Sigmoid colon (tissue), 6 donors: ENCODE measurements at regions not wholly inside any gene's neighbourhood (a gene's known extent, or its start where the extent isn't known, plus 50 kb on each side); places are given as distances from the start of the nearest gene placed in this dataset.

Experiments
- DNase-seq: peaks from one replicate; pipeline ENCODE4 v3.0.0-alpha.2; 2019
- H3K27ac ChIP-seq, 4 donors: fragments of 200-600 bp; sonication (generic); one replicate each; pipeline ENCODE4 v1.5.1; 2016 to 2019; ENCODE audit warnings: mild to moderate bottlenecking in 1 of 4
- H3K27me3 ChIP-seq, 3 donors: fragments of 200-600 bp; sonication (generic); one replicate each; pipeline ENCODE4 v1.5.1; 2019; ENCODE audit warnings: mild to moderate bottlenecking in 1 of 3
- H3K36me3 ChIP-seq, 4 donors: fragments of 200-600 bp; sonication (generic); one replicate each; pipeline ENCODE4 v1.5.1; 2016 to 2019
- H3K4me1 ChIP-seq, 4 donors: fragments of 200-600 bp; sonication (generic); one replicate each; pipeline ENCODE4 v1.5.1; 2017 to 2019
- H3K4me3 ChIP-seq, 4 donors: fragments of 200-600 bp; sonication (generic); one replicate each; pipeline ENCODE4 v1.5.1; 2017 to 2019; ENCODE audit warnings: mild to moderate bottlenecking in 2 of 4, moderate library complexity in 1 of 4
- H3K9me3 ChIP-seq, 4 donors: fragments of 200-600 bp in 3 of 4; sonication (generic) in 3 of 4; one replicate each; pipeline versions ENCODE4 v1.5.1 to v1.6.1; 2013 to 2019
- CTCF ChIP-seq, 4 experiments: fragments of 450-650 bp in 3 of 4; fragments of 200-600 bp in 1 of 4; IDR thresholded peaks; one replicate each; pipeline ENCODE4 v1.5.1; 2016 to 2019; ENCODE audit warnings: antibody characterized with exemption in 4 of 4, mild to moderate bottlenecking in 3 of 4, moderate library complexity in 2 of 4
- EP300 ChIP-seq, 4 donors: sonication (generic); formaldehyde crosslinking; IDR thresholded peaks; one replicate each; pipeline ENCODE4 v1.6.1; 2017; ENCODE audit warnings: antibody characterized with exemption in 4 of 4
- POLR2A ChIP-seq, 2 donors: fragments of 450-650 bp; IDR thresholded peaks; one replicate each; pipeline ENCODE4 v1.6.1; 2016; ENCODE audit warnings: antibody characterized with exemption in 2 of 2, mild to moderate bottlenecking in 2 of 2, moderate library complexity in 2 of 2
- POLR2AphosphoS5 ChIP-seq, 4 donors: sonication (generic); formaldehyde crosslinking; IDR thresholded peaks; one replicate each; pipeline ENCODE4 v1.6.1; 2017; ENCODE audit warnings: antibody characterized with exemption in 4 of 4
- WGBS, 2 donors: extraction: QIAGEN DNeasy Blood & Tissue Kit; methylation state at CpG; one replicate each; pipeline ENCODE4 v1.1.7; 2013; 5-methylcytosine and 5-hydroxymethylcytosine counted together
- intact Hi-C: fragments of 100-400 bp; cut with DNase I; formaldehyde crosslinking; loops from one replicate; pipeline ENCODE4 v1.15.1; 2023
- donor health status: healthy with polysubstance abuse.
- donor health status: healthy.

- TF ChIP-seq EP300 (IDR thresholded peaks at IDR 0.05) (no peak), POLR2AphosphoS5 (IDR thresholded peaks at IDR 0.05) (no peak), POLR2A (IDR thresholded peaks at IDR 0.05) (no peak)
- Histone ChIP-seq H3K9me3 (no peaks in the 10 kb centered on the region), H3K36me3 (no peaks in the 10 kb centered on the region), H3K4me1 (no peaks in the 10 kb centered on the region), H3K27ac (no peak overlapping the region), H3K4me3 (no peak overlapping the region), H3K27me3 (no peaks in the 10 kb centered on the region)
- no peak for DNase-seq
- 90% methylated on average over 2 of the region's 2 CpGs for WGBS, 2 donors
- intact Hi-C loops: no loop called here
Observed at GRCh38 chr4:81903212-81903611, 431.5 kb upstream of the RASGEF1B start.

GRCh38 chr4:81898862-81899504, 427.3 kb upstream of the RASGEF1B start:
- Histone ChIP-seq H3K4me3 (no peak overlapping the region), H3K36me3 (no peaks in the 10 kb centered on the region), H3K27ac (no peak overlapping the region), H3K9me3 (no peaks in the 10 kb centered on the region), H3K4me1 (no peaks in the 10 kb centered on the region), H3K27me3 (no peaks in the 10 kb centered on the region)
- intact Hi-C loops: no loop called here
- TF ChIP-seq CTCF (IDR thresholded peaks at IDR 0.05) (no peak), POLR2A (IDR thresholded peaks at IDR 0.05) (no peak), POLR2AphosphoS5 (IDR thresholded peaks at IDR 0.05) (no peak), EP300 (IDR thresholded peaks at IDR 0.05) (no peak)
- 79 to 80% methylated on average over 4 of the region's 4 CpGs for WGBS, 2 donors
- no peak for DNase-seq

GRCh38 chr4:81896936-81897335, 425.2 kb upstream of the RASGEF1B start:
- Histone ChIP-seq H3K9me3 (no peaks in the 10 kb centered on the region), H3K27ac (no peak overlapping the region), H3K27me3 (no peaks in the 10 kb centered on the region), H3K36me3 (no peaks in the 10 kb centered on the region), H3K4me3 (no peak overlapping the region), H3K4me1 (no peaks in the 10 kb centered on the region)
- intact Hi-C loops: no loop called here
- TF ChIP-seq CTCF (IDR thresholded peaks at IDR 0.05) (no peak), EP300 (IDR thresholded peaks at IDR 0.05) (no peak), POLR2AphosphoS5 (IDR thresholded peaks at IDR 0.05) (no peak), POLR2A (IDR thresholded peaks at IDR 0.05) (no peak)
- 90 to 91% methylated on average over 6 of the region's 6 CpGs for WGBS, 2 donors
- DNase-seq: no peak

- Histone ChIP-seq H3K27ac (no peak overlapping the region), H3K9me3 (no peaks in the 10 kb centered on the region), H3K27me3 (no peaks in the 10 kb centered on the region), H3K4me1 (no peaks in the 10 kb centered on the region), H3K4me3 (no peak overlapping the region), H3K36me3 (no peaks in the 10 kb centered on the region)
- no peak for DNase-seq
- WGBS, 2 donors: 68 to 71% methylated on average over 7 of the region's 7 CpGs
- no peak for TF ChIP-seq CTCF (IDR thresholded peaks at IDR 0.05)
- TF ChIP-seq EP300 (IDR thresholded peaks at IDR 0.05): no peak
- no peak for TF ChIP-seq POLR2AphosphoS5 (IDR thresholded peaks at IDR 0.05)
- TF ChIP-seq POLR2A (IDR thresholded peaks at IDR 0.05): no peak
- intact Hi-C loops: no loop called here
Observed at GRCh38 chr4:81891005-81891996, 419.6 kb upstream of the RASGEF1B start.

- TF ChIP-seq POLR2A (IDR thresholded peaks at IDR 0.05) (no peak), EP300 (IDR thresholded peaks at IDR 0.05) (no peak), POLR2AphosphoS5 (IDR thresholded peaks at IDR 0.05) (no peak), CTCF (IDR thresholded peaks at IDR 0.05) (no peak)
- no peaks in the 10 kb centered on the region for H3K9me3 ChIP-seq
- no peak overlapping the region for H3K4me3 ChIP-seq
- H3K27ac ChIP-seq: no peak overlapping the region
- H3K36me3 ChIP-seq: no peaks in the 10 kb centered on the region
- H3K27me3 ChIP-seq: no peaks in the 10 kb centered on the region
- 85 to 89% methylated on average over 4 of the region's 4 CpGs for WGBS, 2 donors
- DNase-seq: no peak
- no peaks in the 10 kb centered on the region for H3K4me1 ChIP-seq
- intact Hi-C loops: no loop called here
Observed at GRCh38 chr4:81884986-81885385, 413.3 kb upstream of the RASGEF1B start.
